Hematopoietic multipotent progenitor cell treated with erythropoietin and hydrocortisone succinate and interleukin-3 and kit ligand, for 17 days (in vitro differentiated cells): ENCODE measurements at regions not wholly inside any gene's neighbourhood (a gene's known extent, or its start where the extent isn't known, plus 50 kb on each side); places are given as distances from the start of the nearest gene placed in this dataset.

Experiments used
- DNase-seq: peaks from one replicate; pipeline ENCODE4 v3.0.0-alpha.2; 2015; ENCODE audit warnings: low spot score

GRCh38 chr5:63726496-63726895 lies 235.7 kb downstream of the HTR1A start:
- no peak for DNase-seq

- no peak for DNase-seq
Observed at GRCh38 chr5:63719147-63719546, 243.1 kb downstream of the HTR1A start.

GRCh38 chr5:63700241-63700640 lies 262.0 kb downstream of the HTR1A start:
- no peak for DNase-seq

GRCh38 chr5:63697811-63698210 lies 264.4 kb downstream of the HTR1A start:
- no peak for DNase-seq

- DNase-seq, result no peak
Observed at GRCh38 chr5:63690546-63690945, 271.7 kb downstream of the HTR1A start.

- no peak for DNase-seq
Observed at GRCh38 chr5:63687854-63688516, 274.3 kb downstream of the HTR1A start.

- no peak for DNase-seq
Observed at GRCh38 chr5:63686938-63687337, 275.3 kb downstream of the HTR1A start.

- DNase-seq, result no peak
Observed at GRCh38 chr5:63686181-63686580, 276.1 kb downstream of the HTR1A start.

GRCh38 chr5:63685454-63685853 lies 276.8 kb downstream of the HTR1A start:
- no peak for DNase-seq

GRCh38 chr5:63674881-63675280 lies 287.4 kb downstream of the HTR1A start:
- DNase-seq, result no peak

- DNase-seq, result no peak
Observed at GRCh38 chr5:63655043-63655442, 307.2 kb downstream of the HTR1A start.

- DNase-seq, result no peak
Observed at GRCh38 chr5:63650581-63650980, 311.7 kb downstream of the HTR1A start.

- DNase-seq, result no peak
Observed at GRCh38 chr5:63648376-63648775, 313.9 kb downstream of the HTR1A start.

GRCh38 chr5:63629951-63630630 lies 332.2 kb downstream of the HTR1A start:
- no peak for DNase-seq

- DNase-seq, result no peak
Observed at GRCh38 chr5:63613442-63613841, 348.8 kb downstream of the HTR1A start.

- DNase-seq, result no peak
Observed at GRCh38 chr5:63603996-63604395, 358.2 kb downstream of the HTR1A start.

- no peak for DNase-seq
Observed at GRCh38 chr5:63602971-63603370, 359.3 kb downstream of the HTR1A start.

- no peak for DNase-seq
Observed at GRCh38 chr5:63596254-63596653, 366.0 kb downstream of the HTR1A start.

GRCh38 chr5:63573380-63573779 lies 388.9 kb downstream of the HTR1A start:
- no peak for DNase-seq

GRCh38 chr5:63572740-63573139 lies 389.5 kb downstream of the HTR1A start:
- no peak for DNase-seq

- no peak for DNase-seq
Observed at GRCh38 chr5:63570752-63571151, 391.5 kb downstream of the HTR1A start.

- no peak for DNase-seq
Observed at GRCh38 chr5:63564789-63565188, 397.5 kb downstream of the HTR1A start.

- DNase-seq, result no peak
Observed at GRCh38 chr5:63563008-63563917, 399.0 kb downstream of the HTR1A start.
